ENCODE measurements at regions not wholly inside any gene's neighbourhood (a gene's known extent, or its start where the extent isn't known, plus 50 kb on each side); places are given as distances from the start of the nearest gene placed in this dataset.

- TF ChIP-seq CTCF (IDR thresholded peaks at IDR 0.05; ENCODE audit: extremely low read depth, insufficient read depth, missing control alignments) = no peak
- in situ Hi-C loops (cut with MboI; ENCODE audit: low pct_unique_long_range_greater_than_20kb, low sequenced_read_pairs, unreplicated experiment) = no loop called here
- peak; percentile 12 for DNase-seq (ENCODE audit: low spot score)
These were observed 101.9 kb upstream of the RTL1 start for GRCh38 chr14:101005447-101005846.

- in situ Hi-C loops (cut with MboI; ENCODE audit: low pct_unique_long_range_greater_than_20kb, low sequenced_read_pairs, unreplicated experiment) = no loop called here
- DNase-seq (ENCODE audit: low spot score) = peak; percentile 4
- TF ChIP-seq CTCF (IDR thresholded peaks at IDR 0.05; ENCODE audit: extremely low read depth, insufficient read depth, missing control alignments) = no peak
These were observed 102.5 kb upstream of the RTL1 start for GRCh38 chr14:101006008-101006407.

DNA sequence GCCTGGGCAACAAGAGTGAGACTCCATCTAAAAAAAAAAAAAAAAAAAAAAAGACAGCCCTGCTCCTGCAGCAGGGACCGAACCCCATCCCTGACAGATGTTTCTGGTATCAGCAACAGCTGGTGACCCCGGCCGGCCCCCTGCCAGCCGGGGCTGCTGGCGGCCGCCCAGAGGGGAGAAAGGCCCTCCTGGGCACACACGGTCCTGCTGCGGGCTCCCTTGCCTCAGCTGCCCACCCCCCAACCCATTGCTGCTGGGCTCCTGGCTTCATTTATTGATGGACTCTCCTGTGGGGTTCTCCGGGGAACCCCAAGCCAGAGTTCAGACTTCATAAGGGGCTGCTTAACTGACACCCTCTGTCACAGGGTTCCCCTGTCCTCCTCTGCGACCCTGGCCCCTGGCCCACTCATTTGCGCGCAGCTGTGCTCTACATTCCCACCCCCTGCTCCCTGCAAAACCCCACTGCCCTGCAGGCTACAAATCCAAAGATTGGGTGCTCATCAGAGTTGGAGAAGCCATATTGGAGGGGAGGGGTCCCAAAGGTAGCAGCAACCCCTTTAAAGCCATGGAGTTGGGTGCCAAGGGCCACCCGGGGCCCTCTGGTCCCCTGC, 103.6 kb upstream of the RTL1 start:
- in situ Hi-C loops (cut with MboI; ENCODE audit: low pct_unique_long_range_greater_than_20kb, low sequenced_read_pairs, unreplicated experiment) = no loop called here
- DNase-seq (ENCODE audit: low spot score) = peak; percentile 2
- no peak for TF ChIP-seq CTCF (IDR thresholded peaks at IDR 0.05; ENCODE audit: extremely low read depth, insufficient read depth, missing control alignments)

DNA sequence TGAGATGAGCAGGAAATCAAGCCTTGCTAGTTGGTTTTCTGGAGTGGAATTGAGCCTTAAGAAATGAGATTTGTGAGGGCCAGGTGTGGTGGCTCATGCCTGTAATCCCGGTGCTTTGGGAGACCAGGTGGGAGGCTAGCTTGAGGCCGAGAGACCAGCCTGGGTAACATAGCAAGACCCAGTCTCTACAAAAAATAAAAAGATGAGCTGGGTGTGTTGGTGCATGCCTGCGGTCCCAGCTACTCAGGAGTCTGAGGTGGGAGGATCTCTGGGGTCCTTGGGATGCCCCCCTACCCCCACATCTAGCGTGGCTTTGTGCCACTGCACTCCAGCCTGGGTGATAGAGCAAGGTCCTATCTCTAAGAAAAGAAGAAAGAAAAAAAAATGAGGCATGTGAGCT, 104.2 kb upstream of the RTL1 start:
- no peak for TF ChIP-seq CTCF (IDR thresholded peaks at IDR 0.05; ENCODE audit: extremely low read depth, insufficient read depth, missing control alignments)
- DNase-seq (ENCODE audit: low spot score) = no peak
- in situ Hi-C loops (cut with MboI; ENCODE audit: low pct_unique_long_range_greater_than_20kb, low sequenced_read_pairs, unreplicated experiment) = no loop called here

GRCh38 chr14:101008196-101008595, 104.7 kb upstream of the RTL1 start:
- TF ChIP-seq CTCF (IDR thresholded peaks at IDR 0.05; ENCODE audit: extremely low read depth, insufficient read depth, missing control alignments) = no peak
- in situ Hi-C loops (cut with MboI; ENCODE audit: low pct_unique_long_range_greater_than_20kb, low sequenced_read_pairs, unreplicated experiment) = no loop called here

GRCh38 chr14:101008631-101009336, 105.3 kb upstream of the RTL1 start:
- peak; percentile 12 for DNase-seq (ENCODE audit: low spot score)
- in situ Hi-C loops (cut with MboI; ENCODE audit: low pct_unique_long_range_greater_than_20kb, low sequenced_read_pairs, unreplicated experiment) = no loop called here
- no peak for TF ChIP-seq CTCF (IDR thresholded peaks at IDR 0.05; ENCODE audit: extremely low read depth, insufficient read depth, missing control alignments)

More at GRCh38 chr14:101008196-101008595, 104.7 kb upstream of the RTL1 start:
- peak; percentile 6 for DNase-seq (ENCODE audit: low spot score)
